Activated CD4-positive, alpha-beta T cell treated with anti-CD3 and anti-CD28 coated beads for 36 hours (primary cell): ENCODE measurements at regions not wholly inside any gene's neighbourhood (a gene's known extent, or its start where the extent isn't known, plus 50 kb on each side); places are given as distances from the start of the nearest gene placed in this dataset.
A peak's percentile ranks its signal among the peaks of the same experiment; 100 is the strongest.
"Not testable (repeated sequence)": the region's sequence is repeated elsewhere in the genome, so short reads cannot be mapped to it uniquely, and the experiment has no call there.

Experiments
- ATAC-seq: fragments of 200-7000 bp; cut with Tn5 transposase; one replicate; pipeline ENCODE4 v1.10.0; 2021; ENCODE audit warnings: mild to moderate bottlenecking, moderate library complexity
- CTCF ChIA-PET: fragments of 350-600 bp; sonication (Branson Sonifier 250); formaldehyde crosslinking; loops from one replicate; lab custom pipeline; 2021; ENCODE audit warnings: antibody characterized with exemption; lab: Charles Lee
- POLR2A ChIA-PET: fragments of 350-600 bp; sonication (Branson Sonifier 250); formaldehyde crosslinking; loops from one replicate; lab custom pipeline; 2021; ENCODE audit warnings: antibody characterized with exemption, inconsistent platforms; lab: Charles Lee
- DNase-seq: peaks from one replicate; pipeline ENCODE4 v3.0.0-alpha.2; 2020
- H3K27ac Mint-ChIP-seq: one replicate; pipeline ENCODE4 v1.8.0; 2021; ENCODE audit warnings: mixed read lengths
- H3K27me3 Mint-ChIP-seq: one replicate; pipeline ENCODE4 v1.8.0; 2021; ENCODE audit warnings: mixed read lengths
- H3K36me3 Mint-ChIP-seq: one replicate; pipeline ENCODE4 v1.8.0; 2021; ENCODE audit warnings: low read depth, mixed read lengths
- H3K4me1 Mint-ChIP-seq: one replicate; pipeline ENCODE4 v1.8.0; 2021; ENCODE audit warnings: mixed read lengths
- H3K4me3 Mint-ChIP-seq: one replicate; pipeline ENCODE4 v1.8.0; 2021; ENCODE audit warnings: mild to moderate bottlenecking, moderate library complexity, mixed read lengths
- H3K9me3 Mint-ChIP-seq: one replicate; pipeline ENCODE4 v1.8.0; 2021; ENCODE audit warnings: low read depth, mixed read lengths
- intact Hi-C, 2 experiments: fragments of 100-400 bp; cut with DNase I in 1 of 2; cut with micrococcal nuclease in 1 of 2; formaldehyde crosslinking; loops; one replicate each; pipeline versions ENCODE4 v1.14.2 to v1.15.1; 2022 to 2024; cut with DNase I, micrococcal nuclease

DNA sequence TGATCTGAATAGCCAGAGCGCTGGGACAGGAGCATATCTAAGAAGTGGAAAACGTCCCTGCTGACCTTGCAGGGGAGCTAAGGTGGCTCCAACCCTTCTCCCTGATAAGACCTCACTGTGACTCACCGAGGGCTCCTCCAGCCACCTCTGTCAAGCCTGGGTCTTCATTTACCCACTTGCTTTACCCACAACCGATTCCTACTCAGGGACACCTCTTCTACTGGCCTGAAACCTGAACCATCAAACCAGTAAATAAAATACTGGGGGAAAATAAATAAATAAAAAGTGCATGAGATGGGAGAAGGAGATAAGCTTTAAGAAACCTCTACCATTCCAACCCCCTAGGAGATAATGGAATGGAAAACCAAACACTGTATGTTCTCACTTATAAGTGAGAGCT lies 80.2 kb upstream of the ALOX12 start:
- no peaks in the 10 kb centered on the region for H3K9me3 Mint-ChIP-seq
- DNase-seq: no peak
- no peaks in the 10 kb centered on the region for H3K36me3 Mint-ChIP-seq
- intact Hi-C loops: loop anchor here in 1 of 2 experiments (5.0 to 10.0 kb wide), 2 partner anchors 48 to 251 kb away; no protein-coding TSS in a partner anchor
- peaks cover 2% of the 10 kb centered on the region for H3K27me3 Mint-ChIP-seq
- no peak overlapping the region for H3K4me3 Mint-ChIP-seq
- H3K27ac Mint-ChIP-seq: no peak overlapping the region
- ChIA-PET CTCF (interaction anchor here (0.7 to 4.9 kb wide), 12 partner anchors 11 to 247 kb away, joined by 3 to 157 read pairs (median 9); no protein-coding TSS in a partner anchor), POLR2A (no interaction called here)
- no peak for ATAC-seq
- peaks cover 22% of the 10 kb centered on the region for H3K4me1 Mint-ChIP-seq

DNA sequence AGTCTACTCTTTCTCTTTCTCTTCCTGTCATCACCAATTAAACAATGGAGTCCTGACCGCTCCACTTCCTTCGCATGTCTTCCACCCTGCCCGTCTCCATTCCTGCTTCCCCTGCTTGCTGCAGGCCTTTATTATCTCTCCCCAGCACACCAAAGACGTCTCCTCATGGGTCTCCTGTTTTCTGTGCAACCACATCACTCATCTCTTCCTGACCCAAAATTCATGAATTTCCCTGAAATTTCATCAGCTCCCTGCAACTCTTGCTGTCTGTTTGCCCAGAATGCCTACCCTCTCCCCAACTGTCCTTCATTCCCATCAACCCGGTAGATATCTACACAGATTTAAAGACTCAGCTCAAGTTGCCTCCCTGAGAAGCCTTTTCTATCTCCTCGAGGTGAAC lies 76.7 kb upstream of the ALOX12 start:
- Mint-ChIP-seq H3K27me3 (peaks cover 2% of the 10 kb centered on the region), H3K9me3 (no peaks in the 10 kb centered on the region), H3K4me3 (no peak overlapping the region), H3K4me1 (peaks cover 18% of the 10 kb centered on the region), H3K36me3 (no peaks in the 10 kb centered on the region), H3K27ac (no peak overlapping the region)
- DNase-seq (no peak), ATAC-seq (no peak)
- POLR2A ChIA-PET: no interaction called here
- intact Hi-C loops: loop anchor here in 1 of 2 experiments (5.0 to 10.0 kb wide), 2 partner anchors 52 to 254 kb away; no protein-coding TSS in a partner anchor
- CTCF ChIA-PET: no interaction called here

- H3K4me3 Mint-ChIP-seq: no peak overlapping the region
- no peak overlapping the region for H3K27ac Mint-ChIP-seq
- DNase-seq: no peak
- intact Hi-C loops: no loop called here
- peaks cover 6% of the 10 kb centered on the region for H3K36me3 Mint-ChIP-seq
- ATAC-seq: no peak
- H3K9me3 Mint-ChIP-seq: peaks cover 3% of the 10 kb centered on the region
- peaks cover 2% of the 10 kb centered on the region for H3K27me3 Mint-ChIP-seq
- CTCF ChIA-PET: interaction anchor here (0.6 to 2.6 kb wide), 6 partner anchors 12 to 81 kb away, joined by 3 to 8 read pairs (median 6); no protein-coding TSS in a partner anchor
- H3K4me1 Mint-ChIP-seq: peaks cover 24% of the 10 kb centered on the region
- POLR2A ChIA-PET: no interaction called here
Observed at GRCh38 chr17:6923385-6923784, 72.5 kb upstream of the ALOX12 start.

GRCh38 chr17:6924208-6924607 lies 71.6 kb upstream of the ALOX12 start:
- ChIA-PET CTCF (interaction anchor here (0.6 to 2.6 kb wide), 5 partner anchors 13 to 81 kb away, joined by 3 to 8 read pairs (median 5); no protein-coding TSS in a partner anchor), POLR2A (no interaction called here)
- peaks cover 3% of the 10 kb centered on the region for H3K9me3 Mint-ChIP-seq
- H3K4me3 Mint-ChIP-seq: no peak overlapping the region
- H3K36me3 Mint-ChIP-seq: peaks cover 6% of the 10 kb centered on the region
- peaks cover 2% of the 10 kb centered on the region for H3K27me3 Mint-ChIP-seq
- H3K27ac Mint-ChIP-seq: no peak overlapping the region
- no peak for DNase-seq
- H3K4me1 Mint-ChIP-seq: peaks cover 24% of the 10 kb centered on the region
- peak; percentile 44 for ATAC-seq
- intact Hi-C loops: no loop called here

GRCh38 chr17:6926667-6927066 lies 69.2 kb upstream of the ALOX12 start:
- peaks cover 3% of the 10 kb centered on the region for H3K9me3 Mint-ChIP-seq
- H3K27ac Mint-ChIP-seq: no peak overlapping the region
- peaks cover 6% of the 10 kb centered on the region for H3K36me3 Mint-ChIP-seq
- ATAC-seq (no peak), DNase-seq (no peak)
- H3K27me3 Mint-ChIP-seq: no peaks in the 10 kb centered on the region
- H3K4me3 Mint-ChIP-seq: no peak overlapping the region
- ChIA-PET CTCF (interaction anchor here (1.1 to 4.2 kb wide), 7 partner anchors 11 to 224 kb away, joined by 3 to 22 read pairs (median 4); no protein-coding TSS in a partner anchor), POLR2A (no interaction called here)
- H3K4me1 Mint-ChIP-seq: peaks cover 24% of the 10 kb centered on the region
- intact Hi-C loops: no loop called here

GRCh38 chr17:6927290-6928126 lies 68.3 kb upstream of the ALOX12 start:
- ATAC-seq: no peak
- Mint-ChIP-seq H3K27me3 (no peaks in the 10 kb centered on the region), H3K36me3 (peaks cover 6% of the 10 kb centered on the region), H3K4me3 (no peak overlapping the region), H3K9me3 (peaks cover 3% of the 10 kb centered on the region), H3K27ac (no peak overlapping the region), H3K4me1 (peaks cover 20% of the 10 kb centered on the region)
- ChIA-PET CTCF (interaction anchor here (0.6 to 4.2 kb wide), 7 partner anchors 12 to 630 kb away, joined by 3 to 22 read pairs (median 3); no protein-coding TSS in a partner anchor), POLR2A (no interaction called here)
- no peak for DNase-seq
- intact Hi-C loops: no loop called here

DNA sequence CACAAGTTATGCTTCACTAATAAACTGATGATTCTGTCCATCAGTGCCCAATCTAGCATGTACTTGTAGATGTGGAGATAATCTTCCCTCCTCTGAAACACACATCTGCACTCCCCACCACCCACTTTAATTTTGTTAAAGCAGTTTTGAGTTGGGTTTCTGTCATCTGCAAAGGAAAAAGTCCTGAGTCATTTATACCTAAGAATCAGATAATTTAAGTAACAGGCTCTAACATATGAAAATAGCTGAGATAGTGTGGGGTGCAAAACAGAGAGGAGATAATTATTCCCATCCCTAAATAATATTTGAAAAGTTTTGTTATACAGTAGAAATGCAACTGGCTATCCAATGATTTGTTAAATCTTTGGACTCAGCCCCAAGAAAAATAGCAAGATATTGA lies 67.7 kb upstream of the ALOX12 start:
- Mint-ChIP-seq H3K27ac (no peak overlapping the region), H3K9me3 (peaks cover 3% of the 10 kb centered on the region), H3K4me1 (peaks cover 16% of the 10 kb centered on the region), H3K36me3 (peaks cover 6% of the 10 kb centered on the region), H3K4me3 (no peak overlapping the region), H3K27me3 (no peaks in the 10 kb centered on the region)
- DNase-seq (no peak), ATAC-seq (no peak)
- intact Hi-C loops: no loop called here
- CTCF ChIA-PET: interaction anchor here (0.8 to 4.2 kb wide), 5 partner anchors 13 to 93 kb away, joined by 3 to 22 read pairs (median 14); no protein-coding TSS in a partner anchor
- POLR2A ChIA-PET: no interaction called here

DNA sequence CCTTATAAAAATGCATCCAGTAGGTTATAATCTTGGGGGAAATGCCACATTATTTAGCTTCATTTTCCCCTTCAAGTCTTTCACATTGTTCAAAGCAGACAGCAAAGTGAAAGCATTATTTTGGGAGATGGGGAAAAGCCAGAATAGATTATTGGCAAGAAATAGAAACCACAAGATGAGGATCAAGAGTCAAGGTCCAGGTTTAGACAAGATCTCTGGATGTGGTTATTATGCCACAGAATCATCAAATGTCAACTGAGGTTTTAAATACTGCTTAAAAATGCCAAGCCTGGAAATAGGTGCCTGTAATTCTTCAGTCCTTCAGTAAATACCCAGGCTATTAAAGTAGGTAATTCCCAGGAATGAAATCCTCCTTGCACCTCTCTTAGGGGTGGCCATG lies 65.1 kb upstream of the ALOX12 start:
- POLR2A ChIA-PET: no interaction called here
- CTCF ChIA-PET: interaction anchor here (1.5 kb wide), 1 partner anchor 15 kb away, joined by 6 read pairs; no protein-coding TSS in a partner anchor
- DNase-seq (no peak), ATAC-seq (no peak)
- H3K4me3 Mint-ChIP-seq: no peak overlapping the region
- H3K27me3 Mint-ChIP-seq: no peaks in the 10 kb centered on the region
- intact Hi-C loops: no loop called here
- peaks cover 6% of the 10 kb centered on the region for H3K4me1 Mint-ChIP-seq
- H3K27ac Mint-ChIP-seq: no peak overlapping the region
- no peaks in the 10 kb centered on the region for H3K9me3 Mint-ChIP-seq
- H3K36me3 Mint-ChIP-seq: peaks cover 6% of the 10 kb centered on the region

GRCh38 chr17:6934544-6934943 lies 61.3 kb upstream of the ALOX12 start:
- H3K9me3 Mint-ChIP-seq, H3K27me3 Mint-ChIP-seq, DNase-seq, H3K4me3 Mint-ChIP-seq, ATAC-seq, H3K27ac Mint-ChIP-seq, H3K36me3 Mint-ChIP-seq, H3K4me1 Mint-ChIP-seq, intact Hi-C loops, POLR2A ChIA-PET: not testable (repeated sequence)
- CTCF ChIA-PET: interaction anchor here (1.7 to 3.3 kb wide), 2 partner anchors 24 to 70 kb away, joined by 7 to 12 read pairs; no protein-coding TSS in a partner anchor

- Mint-ChIP-seq H3K36me3 (peaks cover 6% of the 10 kb centered on the region), H3K4me1 (peaks cover 8% of the 10 kb centered on the region), H3K27me3 (no peaks in the 10 kb centered on the region), H3K27ac (no peak overlapping the region), H3K4me3 (peak overlapping the region; percentile 44), H3K9me3 (no peaks in the 10 kb centered on the region)
- CTCF ChIA-PET: interaction anchor here (0.6 to 1.7 kb wide), 3 partner anchors 21 to 68 kb away, joined by 3 to 4 read pairs (median 3); no protein-coding TSS in a partner anchor
- peak; percentile 17 for DNase-seq
- intact Hi-C loops: no loop called here
- peak; percentile 53 for ATAC-seq
- POLR2A ChIA-PET: no interaction called here
Observed at GRCh38 chr17:6936370-6937028, 59.4 kb upstream of the ALOX12 start.

DNA sequence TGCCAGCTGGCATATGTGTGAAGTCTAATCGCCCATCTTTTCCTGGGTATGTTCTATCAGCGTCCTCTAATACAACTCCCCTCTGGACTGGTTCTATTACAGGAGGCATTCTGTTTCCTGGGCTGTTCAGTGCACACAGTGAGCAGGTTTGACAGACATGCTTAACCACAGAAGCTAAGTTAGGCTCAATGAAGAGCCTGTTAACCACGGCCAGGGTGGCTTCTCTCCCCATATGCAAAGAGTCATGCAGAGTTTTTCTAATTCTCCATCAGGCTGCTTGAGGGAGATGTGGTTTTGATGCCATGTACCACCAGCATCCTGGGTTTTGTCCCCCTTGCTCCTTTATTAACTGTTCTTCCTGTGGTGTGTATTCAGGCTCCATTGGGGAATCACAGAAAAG lies 57.2 kb upstream of the ALOX12 start:
- POLR2A ChIA-PET: no interaction called here
- Mint-ChIP-seq H3K36me3 (peaks cover 6% of the 10 kb centered on the region), H3K4me1 (peaks cover 8% of the 10 kb centered on the region), H3K9me3 (no peaks in the 10 kb centered on the region), H3K4me3 (no peak overlapping the region), H3K27me3 (no peaks in the 10 kb centered on the region), H3K27ac (no peak overlapping the region)
- CTCF ChIA-PET: interaction anchor here (0.7 to 2.9 kb wide), 3 partner anchors 23 to 85 kb away, joined by 3 to 14 read pairs (median 3); no protein-coding TSS in a partner anchor
- ATAC-seq (no peak), DNase-seq (no peak)
- intact Hi-C loops: no loop called here
